T-helper 2 cell treated with Interferon-gamma antibody and Interleukin-4, amounts not matched to agents 5 μg/mL and 100 μg/mL, for 36 hours (primary cell): ENCODE measurements at regions not wholly inside any gene's neighbourhood (a gene's known extent, or its start where the extent isn't known, plus 50 kb on each side); places are given as distances from the start of the nearest gene placed in this dataset.

Experiments used
- DNase-seq: peaks from one replicate; pipeline ENCODE4 v3.0.0; 2021; ENCODE audit warnings: low spot score
- H3K27ac Mint-ChIP-seq: one replicate; pipeline ENCODE4 v1.8.0; 2021; ENCODE audit warnings: mild to moderate bottlenecking, mixed read lengths
- H3K27me3 Mint-ChIP-seq: one replicate; pipeline ENCODE4 v1.8.0; 2021; ENCODE audit warnings: low read depth, mixed read lengths
- H3K36me3 Mint-ChIP-seq: one replicate; pipeline ENCODE4 v1.8.0; 2021; ENCODE audit warnings: low read depth, mixed read lengths
- H3K4me1 Mint-ChIP-seq: one replicate; pipeline ENCODE4 v1.8.0; 2021; ENCODE audit warnings: low read depth, mixed read lengths
- H3K4me3 Mint-ChIP-seq: one replicate; pipeline ENCODE4 v1.8.0; 2022; ENCODE audit warnings: mild to moderate bottlenecking, moderate library complexity, mixed read lengths
- H3K9me3 Mint-ChIP-seq: one replicate; pipeline ENCODE4 v1.8.0; 2021; ENCODE audit warnings: mixed read lengths

DNA sequence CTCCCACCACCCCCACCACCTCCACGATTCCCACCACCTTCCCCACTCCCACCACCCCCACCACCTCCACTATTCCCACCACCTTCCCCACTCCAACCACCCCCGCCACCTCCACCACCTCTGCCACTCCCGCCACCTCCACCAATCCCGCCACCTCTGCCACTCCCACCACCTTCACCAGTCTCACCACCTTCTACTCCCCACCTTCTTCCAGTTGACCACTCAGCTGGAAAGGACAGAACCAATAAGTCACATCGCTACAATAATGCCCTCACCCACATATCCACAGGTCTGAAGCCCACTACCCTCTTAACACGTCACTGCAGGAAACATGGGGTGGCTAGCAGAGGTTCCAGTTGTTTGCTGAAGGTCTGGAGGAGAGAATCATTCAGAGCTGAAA lies 93.5 kb upstream of the PAX2 start:
- DNase-seq = no peak
- Mint-ChIP-seq H3K36me3 (no peaks in the 10 kb centered on the region), H3K4me3 (no peak overlapping the region), H3K9me3 (no peaks in the 10 kb centered on the region), H3K4me1 (peaks cover 16% of the 10 kb centered on the region), H3K27ac (no peak overlapping the region), H3K27me3 (peaks cover 49% of the 10 kb centered on the region)

DNA sequence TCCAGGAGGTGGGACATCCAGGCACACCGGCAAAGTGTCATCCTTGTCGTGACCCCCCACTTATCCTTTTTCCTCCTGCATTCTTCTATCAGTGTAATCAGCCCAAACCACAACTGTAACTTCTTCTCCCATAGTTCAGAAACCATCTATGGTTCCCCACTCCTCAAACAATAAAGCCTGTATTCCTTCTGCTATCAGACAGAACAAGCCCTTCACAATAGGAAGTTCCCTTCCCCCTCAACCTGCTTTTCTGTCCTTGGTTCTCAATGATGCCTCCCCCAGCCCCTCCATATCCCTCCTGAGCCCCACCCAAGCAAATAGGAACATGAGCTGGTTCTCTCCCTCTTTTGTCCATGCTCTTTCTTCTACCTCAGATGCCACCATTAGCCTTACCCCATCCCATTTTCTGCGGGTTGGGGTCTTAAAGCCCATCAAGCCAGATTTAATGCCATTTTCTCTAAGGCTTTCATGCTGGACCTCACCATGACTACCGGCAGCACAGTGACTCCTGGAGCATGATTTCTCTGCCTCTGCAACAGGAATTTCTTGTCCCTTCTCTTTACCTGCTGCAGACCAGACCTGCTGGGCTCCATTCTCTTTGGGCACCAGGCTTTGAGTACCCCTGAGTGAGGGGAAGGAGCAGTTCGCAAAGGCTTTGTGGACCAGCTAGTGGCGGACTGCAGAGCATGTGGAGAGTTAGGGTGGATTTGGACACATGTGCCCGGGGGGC lies 92.8 kb upstream of the PAX2 start:
- Mint-ChIP-seq H3K27ac (no peak overlapping the region), H3K9me3 (no peaks in the 10 kb centered on the region), H3K4me3 (no peak overlapping the region), H3K36me3 (no peaks in the 10 kb centered on the region), H3K27me3 (peaks cover 55% of the 10 kb centered on the region), H3K4me1 (peaks cover 16% of the 10 kb centered on the region)
- no peak for DNase-seq

DNA sequence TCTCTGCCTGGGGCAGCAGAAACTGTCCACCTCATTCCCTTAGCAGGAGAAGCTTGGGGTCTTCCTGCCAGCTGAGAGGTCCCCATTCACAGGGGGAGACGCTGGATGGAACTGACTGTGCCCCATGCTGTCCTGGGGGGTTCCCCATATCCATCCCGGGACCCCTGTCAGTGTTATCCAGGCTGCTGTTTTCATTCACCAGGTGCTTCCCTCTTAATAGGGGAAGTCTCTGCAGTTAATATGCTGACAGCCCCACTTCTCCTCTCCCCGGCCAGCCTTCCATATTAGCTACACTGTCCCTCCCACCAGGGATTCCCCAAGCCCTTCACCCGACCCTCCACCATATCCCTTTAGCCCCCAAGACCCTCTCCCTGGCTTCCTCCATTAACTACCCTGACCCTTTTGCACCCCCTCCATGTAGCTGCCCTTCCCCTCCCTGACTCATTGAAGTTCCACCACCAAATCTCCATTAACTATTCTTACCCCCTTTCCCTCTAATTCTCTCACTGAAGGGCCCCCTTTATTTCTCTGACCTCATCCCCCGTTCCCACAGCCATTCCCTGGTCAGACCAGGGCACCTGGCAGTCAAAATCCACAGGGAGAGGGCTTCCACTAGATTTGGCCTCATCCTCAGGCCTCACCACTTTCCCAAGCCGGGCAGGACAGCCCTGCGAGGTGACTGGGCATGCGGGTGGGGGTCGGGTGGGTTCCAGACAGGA lies 92.0 kb upstream of the PAX2 start:
- Mint-ChIP-seq H3K9me3 (no peaks in the 10 kb centered on the region), H3K27ac (no peak overlapping the region), H3K27me3 (peaks cover 59% of the 10 kb centered on the region), H3K4me3 (peak overlapping the region; percentile 42), H3K4me1 (peaks cover 20% of the 10 kb centered on the region), H3K36me3 (no peaks in the 10 kb centered on the region)
- no peak for DNase-seq

DNA sequence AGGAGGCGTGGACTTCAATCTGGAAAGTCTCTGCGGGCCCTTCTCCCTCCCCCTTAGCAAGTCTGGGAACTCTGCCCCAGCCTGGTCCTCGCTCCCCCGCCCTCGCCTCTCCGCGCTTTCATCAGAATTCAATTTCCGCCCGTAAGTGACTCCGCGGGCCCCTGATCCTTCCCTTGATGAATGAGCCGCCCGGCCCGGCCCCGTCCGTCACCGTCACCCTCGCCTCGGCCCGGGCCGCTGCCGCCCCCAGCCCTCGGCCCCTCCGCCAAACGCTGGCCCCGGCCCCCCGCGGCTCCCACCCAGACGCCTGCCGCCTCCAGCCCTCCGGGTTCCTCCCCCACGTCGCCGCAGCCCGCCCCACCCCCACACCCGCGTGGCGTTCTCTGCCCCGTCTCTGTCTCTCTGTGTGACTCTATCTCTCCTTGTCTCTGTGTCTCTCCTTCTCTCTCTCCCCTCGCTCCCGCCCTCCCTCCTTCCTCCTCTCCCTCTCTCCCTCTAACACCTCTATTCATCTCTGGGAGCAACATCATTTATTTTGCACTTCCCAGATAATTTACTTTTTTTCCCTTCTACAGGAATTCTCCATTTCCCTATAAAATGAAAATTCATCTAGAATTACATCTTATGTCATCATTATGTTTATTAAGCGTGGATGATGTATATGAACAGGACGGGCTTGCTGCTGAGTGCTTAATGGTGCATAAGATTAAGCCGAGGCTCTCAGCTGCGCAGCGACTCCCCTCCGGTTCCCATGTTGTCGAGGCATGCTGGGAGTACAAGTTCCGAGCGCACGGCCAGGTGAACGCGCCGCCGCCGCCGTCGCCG lies 91.2 kb upstream of the PAX2 start:
- no peak overlapping the region for H3K27ac Mint-ChIP-seq

DNA sequence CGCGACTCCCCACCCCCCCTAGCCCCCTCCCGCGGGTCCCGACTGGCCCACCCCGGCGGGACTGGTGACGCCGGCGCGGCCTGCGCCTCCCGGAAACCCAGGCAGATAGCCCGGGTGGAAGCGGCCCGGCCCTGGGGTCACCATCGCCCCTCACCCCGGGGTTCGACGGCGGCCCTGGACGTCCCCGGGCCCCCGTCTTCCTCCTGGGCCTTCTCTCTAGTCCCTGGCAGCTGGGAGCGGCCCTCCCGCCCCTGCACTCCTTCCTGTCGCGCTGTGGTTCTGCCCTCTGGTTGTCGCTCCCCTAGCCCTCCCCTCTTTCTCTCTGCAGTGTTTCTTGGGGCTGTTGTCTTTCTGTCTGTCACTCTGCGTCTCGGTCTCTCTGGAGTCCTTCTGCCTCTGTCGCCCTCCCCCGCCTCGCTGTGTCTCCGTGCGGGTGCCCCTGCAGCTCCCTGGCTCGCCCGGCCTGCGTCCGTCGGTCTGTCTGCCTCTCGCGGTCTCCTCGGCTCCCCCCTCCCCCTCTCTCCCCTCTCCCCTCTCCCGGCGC lies 90.5 kb upstream of the PAX2 start:
- no peak overlapping the region for H3K27ac Mint-ChIP-seq

More for the DNA sequence above, 91.2 kb upstream of the PAX2 start:
- Mint-ChIP-seq H3K4me3 (peak overlapping the region; percentile 72), H3K9me3 (no peaks in the 10 kb centered on the region), H3K36me3 (no peaks in the 10 kb centered on the region), H3K4me1 (peaks cover 20% of the 10 kb centered on the region), H3K27me3 (peaks cover 63% of the 10 kb centered on the region)
- peak; percentile 27 for DNase-seq

DNA sequence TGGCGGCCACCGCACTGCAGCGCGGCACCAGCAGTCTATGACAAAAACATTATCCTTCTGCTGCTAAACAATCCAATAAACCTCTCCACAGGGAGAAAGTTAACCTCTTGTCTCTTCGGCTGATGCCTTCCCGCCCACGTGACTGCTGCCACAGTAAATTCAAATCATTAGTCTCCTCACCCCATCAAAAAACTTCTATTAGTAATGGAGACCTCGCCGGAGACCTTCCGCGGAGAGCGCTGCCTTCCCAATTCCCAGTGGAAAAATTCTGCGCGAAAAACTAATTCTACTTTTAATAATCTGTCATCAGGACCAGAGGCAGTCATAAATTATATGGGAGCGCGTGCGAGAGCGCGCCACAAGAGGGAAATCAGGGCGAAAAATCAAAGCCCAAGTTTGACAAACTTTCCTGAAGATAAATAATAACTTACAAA lies 90.0 kb upstream of the PAX2 start:
- Mint-ChIP-seq H3K4me3 (peak overlapping the region; percentile 72), H3K4me1 (peaks cover 20% of the 10 kb centered on the region), H3K36me3 (no peaks in the 10 kb centered on the region), H3K27ac (no peak overlapping the region), H3K27me3 (peaks cover 71% of the 10 kb centered on the region), H3K9me3 (no peaks in the 10 kb centered on the region)
- no peak for DNase-seq

More for the DNA sequence above, 90.5 kb upstream of the PAX2 start:
- H3K36me3 Mint-ChIP-seq = no peaks in the 10 kb centered on the region
- peaks cover 20% of the 10 kb centered on the region for H3K4me1 Mint-ChIP-seq
- H3K27me3 Mint-ChIP-seq = peaks cover 67% of the 10 kb centered on the region
- H3K4me3 Mint-ChIP-seq = peak overlapping the region; percentile 72
- DNase-seq = no peak
- H3K9me3 Mint-ChIP-seq = no peaks in the 10 kb centered on the region

DNA sequence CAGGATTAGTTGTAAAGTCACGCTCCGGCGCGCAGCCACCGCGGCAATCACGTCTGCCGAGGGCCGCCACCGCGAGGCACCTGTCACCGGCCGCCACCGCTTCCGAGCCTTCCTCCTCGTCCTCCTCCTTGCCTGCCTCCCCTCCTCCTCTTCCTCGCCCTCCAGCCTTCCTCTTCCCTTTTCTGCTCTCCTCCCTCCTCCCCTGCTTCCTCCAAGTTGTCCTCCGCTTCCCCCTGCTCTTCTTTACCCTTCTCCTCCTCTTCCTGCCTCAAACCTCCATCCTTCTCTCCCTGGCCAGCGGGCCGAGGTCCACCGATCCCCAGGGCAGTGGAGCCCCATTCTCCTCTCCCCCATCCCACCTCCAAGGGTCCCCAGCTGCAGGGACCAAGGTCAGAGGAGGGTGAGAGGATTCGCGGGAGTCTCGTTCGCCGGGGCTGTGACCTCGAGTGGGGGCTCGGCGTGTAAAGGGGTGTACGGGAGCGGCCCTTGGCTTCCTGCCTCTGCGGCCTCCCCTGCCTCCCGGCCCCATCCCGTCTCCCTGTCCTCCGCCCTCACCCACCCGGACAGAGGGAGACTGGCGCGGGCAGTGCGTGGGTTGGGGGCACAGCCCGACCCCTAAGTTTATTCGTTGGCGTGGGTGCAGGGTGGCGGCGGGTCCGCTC lies 89.5 kb upstream of the PAX2 start:
- H3K27ac Mint-ChIP-seq = peak overlapping the region; percentile 34
- no peak for DNase-seq

DNA sequence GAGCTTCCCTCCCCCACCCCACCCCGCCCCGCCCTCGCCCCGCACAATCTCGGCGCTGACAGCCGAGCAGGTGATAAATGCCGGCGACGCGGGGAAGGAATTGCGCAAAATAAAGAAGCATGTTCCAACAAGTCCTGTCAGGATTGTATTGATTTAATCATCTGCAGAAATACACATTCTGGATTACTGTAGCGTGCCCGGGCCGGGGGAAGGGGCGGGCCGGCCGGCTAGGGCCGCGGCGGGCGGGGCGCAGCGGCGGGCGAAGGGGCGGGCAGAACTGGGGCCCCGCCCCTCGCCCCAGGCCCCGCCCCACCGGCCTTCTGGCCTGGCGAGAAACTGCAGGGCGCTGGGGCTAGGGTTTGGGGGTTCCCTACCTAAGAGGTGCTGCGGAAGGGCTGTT lies 88.9 kb upstream of the PAX2 start:
- no peak overlapping the region for H3K27ac Mint-ChIP-seq
- H3K9me3 Mint-ChIP-seq = no peaks in the 10 kb centered on the region
- H3K4me3 Mint-ChIP-seq = no peak overlapping the region
- no peaks in the 10 kb centered on the region for H3K36me3 Mint-ChIP-seq
- H3K27me3 Mint-ChIP-seq = peaks cover 80% of the 10 kb centered on the region
- peaks cover 20% of the 10 kb centered on the region for H3K4me1 Mint-ChIP-seq
- DNase-seq = no peak

More for the DNA sequence above, 89.5 kb upstream of the PAX2 start:
- Mint-ChIP-seq H3K27me3 (peaks cover 76% of the 10 kb centered on the region), H3K36me3 (no peaks in the 10 kb centered on the region), H3K9me3 (no peaks in the 10 kb centered on the region), H3K4me1 (peaks cover 20% of the 10 kb centered on the region), H3K4me3 (peak overlapping the region; percentile 72)

DNA sequence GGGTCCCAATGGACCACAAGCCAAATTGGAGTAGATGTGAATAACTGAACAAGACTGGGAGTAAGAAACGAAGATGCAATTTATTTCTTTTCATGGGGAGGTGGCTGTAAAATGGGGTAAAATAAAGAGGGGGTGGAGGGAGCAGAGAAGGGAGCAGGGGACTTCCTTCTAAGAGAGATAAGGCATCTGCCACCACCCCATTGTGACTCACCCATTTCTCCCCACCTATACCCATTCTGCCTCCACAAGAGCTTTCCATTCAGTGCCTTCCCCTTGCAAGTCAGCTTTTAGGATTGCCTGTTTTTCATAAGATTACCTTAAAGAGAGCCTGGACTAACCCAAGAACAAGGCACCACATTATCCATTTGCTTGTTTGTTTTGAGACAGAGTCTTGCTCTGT lies 87.1 kb upstream of the PAX2 start:
- Mint-ChIP-seq H3K4me1 (peaks cover 20% of the 10 kb centered on the region), H3K9me3 (no peaks in the 10 kb centered on the region), H3K27me3 (peaks cover 70% of the 10 kb centered on the region), H3K4me3 (no peak overlapping the region), H3K36me3 (no peaks in the 10 kb centered on the region), H3K27ac (no peak overlapping the region)
- no peak for DNase-seq

DNA sequence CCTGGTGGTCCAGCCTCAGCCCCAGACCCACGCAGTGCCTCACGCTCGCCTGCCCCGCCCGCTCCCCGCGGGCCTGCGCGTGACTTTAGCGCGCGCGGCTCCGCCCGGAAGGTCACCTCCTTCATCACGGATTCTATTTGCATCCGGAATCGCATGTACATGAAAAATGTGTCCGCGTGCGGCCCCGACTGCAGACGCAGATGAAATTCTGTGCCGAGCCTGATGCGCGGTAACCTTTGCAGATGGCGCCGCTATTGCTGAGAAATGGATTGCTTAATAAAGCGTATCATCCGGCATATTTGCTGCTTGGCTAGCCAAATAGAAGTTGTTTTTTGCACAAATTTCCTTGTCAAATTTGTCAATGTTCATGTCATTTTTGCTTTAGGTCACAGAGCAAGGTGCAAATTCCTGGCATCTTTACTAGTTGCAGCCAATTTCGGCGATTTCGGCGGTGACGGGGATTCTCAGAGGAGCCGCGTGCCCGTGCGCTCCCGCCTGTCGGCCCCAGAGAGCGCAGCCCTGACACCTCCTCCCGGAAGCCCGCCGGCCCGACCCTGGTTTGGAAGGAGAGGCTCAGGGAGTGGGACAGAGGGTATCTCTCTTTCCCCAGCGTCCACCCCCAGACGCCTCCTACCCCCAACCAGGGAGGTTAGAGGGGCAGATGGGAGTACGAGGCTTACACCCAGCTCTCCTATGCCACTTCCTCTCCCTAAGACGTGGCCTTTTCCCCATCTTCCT lies 85.9 kb upstream of the PAX2 start:
- H3K27ac Mint-ChIP-seq = no peak overlapping the region
- no peaks in the 10 kb centered on the region for H3K9me3 Mint-ChIP-seq
- peaks cover 14% of the 10 kb centered on the region for H3K4me1 Mint-ChIP-seq
- H3K27me3 Mint-ChIP-seq = peaks cover 72% of the 10 kb centered on the region
- H3K36me3 Mint-ChIP-seq = no peaks in the 10 kb centered on the region
- no peak overlapping the region for H3K4me3 Mint-ChIP-seq
- DNase-seq = no peak

DNA sequence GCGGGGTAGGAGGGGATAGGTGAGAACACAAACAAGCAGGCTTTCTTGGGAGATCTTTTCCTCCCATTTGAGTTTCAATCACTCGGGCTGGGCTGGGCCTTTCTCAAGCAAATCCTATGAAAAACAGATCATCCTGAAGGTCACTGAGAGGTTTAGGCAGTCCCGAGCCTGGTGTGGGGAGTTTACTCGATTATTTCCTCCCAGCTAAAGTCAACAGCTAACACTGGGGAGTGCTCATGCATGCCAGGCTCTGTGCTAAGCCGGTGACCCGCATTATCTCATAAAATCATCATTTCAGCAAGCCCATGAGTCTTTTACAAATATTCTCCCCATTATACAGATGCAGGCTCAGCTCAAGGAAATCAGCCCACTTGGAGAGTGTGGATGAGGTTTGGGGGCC lies 85.0 kb upstream of the PAX2 start:
- H3K27ac Mint-ChIP-seq = no peak overlapping the region
- H3K27me3 Mint-ChIP-seq = peaks cover 70% of the 10 kb centered on the region
- H3K4me3 Mint-ChIP-seq = no peak overlapping the region
- no peak for DNase-seq
- H3K4me1 Mint-ChIP-seq = peaks cover 9% of the 10 kb centered on the region
- H3K9me3 Mint-ChIP-seq = no peaks in the 10 kb centered on the region
- H3K36me3 Mint-ChIP-seq = no peaks in the 10 kb centered on the region

DNA sequence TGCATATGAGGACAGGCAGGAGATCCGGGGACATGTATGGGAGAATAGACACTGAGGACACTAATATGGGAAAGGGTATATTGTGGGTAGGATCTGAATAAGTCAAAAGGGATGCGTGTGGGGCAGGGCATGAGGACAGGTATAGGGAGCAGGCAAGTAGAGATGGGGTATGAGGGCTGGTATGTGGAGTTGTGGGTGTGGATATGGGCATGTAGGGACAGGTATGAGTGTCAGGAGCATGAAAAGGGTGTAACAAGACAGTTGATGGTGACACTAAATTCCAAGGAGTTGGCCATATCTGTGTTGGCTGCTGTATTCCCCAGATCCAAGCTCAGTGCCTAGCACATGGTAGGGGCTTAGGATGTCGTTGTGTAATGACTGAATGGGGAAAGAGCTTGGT lies 84.4 kb upstream of the PAX2 start:
- DNase-seq = no peak
- Mint-ChIP-seq H3K27me3 (peaks cover 64% of the 10 kb centered on the region), H3K9me3 (no peaks in the 10 kb centered on the region)

DNA sequence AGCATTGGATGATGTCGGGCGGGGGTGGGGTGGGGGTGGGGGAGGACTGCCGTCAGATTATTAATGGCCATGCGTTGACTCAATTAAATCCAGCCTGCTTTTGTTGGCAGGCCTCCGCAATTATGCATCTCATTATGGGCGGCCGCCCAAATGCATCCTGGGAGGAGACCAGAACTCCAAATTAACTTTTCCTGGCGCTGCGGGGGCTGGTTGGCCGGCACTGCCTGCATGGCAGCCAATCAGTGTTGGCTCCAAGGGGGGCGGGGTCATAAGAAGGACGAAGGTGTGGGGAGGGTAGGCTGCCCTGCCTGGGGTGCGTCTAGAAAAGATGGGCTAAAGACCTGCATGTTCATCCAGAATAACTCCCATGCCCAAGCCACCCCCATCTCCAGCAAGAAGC lies 83.9 kb upstream of the PAX2 start:
- Mint-ChIP-seq H3K4me3 (no peak overlapping the region), H3K36me3 (no peaks in the 10 kb centered on the region), H3K27me3 (peaks cover 62% of the 10 kb centered on the region), H3K4me1 (peaks cover 3% of the 10 kb centered on the region), H3K27ac (no peak overlapping the region), H3K9me3 (no peaks in the 10 kb centered on the region)
- no peak for DNase-seq

More for the DNA sequence above, 84.4 kb upstream of the PAX2 start:
- Mint-ChIP-seq H3K27ac (no peak overlapping the region), H3K36me3 (no peaks in the 10 kb centered on the region), H3K4me3 (no peak overlapping the region), H3K4me1 (peaks cover 3% of the 10 kb centered on the region)
